SK-N-SH (cell line): ENCODE measurements at regions not wholly inside any gene's neighbourhood (a gene's known extent, or its start where the extent isn't known, plus 50 kb on each side); places are given as distances from the start of the nearest gene placed in this dataset.

Experiments
- CTCF ChIA-PET: fragments of 300-600, 350-600 bp; formaldehyde crosslinking; extraction: SDS; loops from one replicate; lab custom pipeline; 2021; lab: Yijun Ruan, JAX
- POLR2A ChIA-PET: fragments of 350-600 bp; sonication (Branson Sonifier 250); formaldehyde crosslinking; extraction: SDS; loops from one replicate; lab custom pipeline; 2020; ENCODE audit warnings: antibody characterized with exemption, inconsistent platforms; lab: Yijun Ruan, JAX
- DNase-seq: peaks from one replicate; pipeline ENCODE4 v3.0.0; 2012
- H2AFZ ChIP-seq: fragments of 200-600 bp; sonication (generic); 2 replicates; pipeline ENCODE4 v1.8.1; 2016; ENCODE audit warnings: antibody characterized with exemption, mild to moderate bottlenecking, low read depth
- H3F3A ChIP-seq: fragments of 200-600 bp; sonication (generic); replicated peaks from 2 replicates; pipeline ENCODE3; 2016; ENCODE audit warnings: antibody characterized with exemption, mild to moderate bottlenecking; ENCODE audit not compliant: insufficient read depth
- H3K27ac ChIP-seq, 2 experiments: fragments of 200-500 bp in 1 of 2; fragments of 200-600 bp in 1 of 2; sonication (Bioruptor generic) in 1 of 2; sonication (generic), shearing (Covaris generic) in 1 of 2; 2 replicates each; pipeline versions ENCODE4 v1.5.1 to v1.6.1; 2014 to 2016; ENCODE audit warnings: low read depth in 2 of 2, inconsistent platforms in 1 of 2, low read length in 1 of 2, mild to moderate bottlenecking in 1 of 2, mixed read lengths in 1 of 2
- H3K27me3 ChIP-seq: fragments of 200-600 bp; sonication (generic), shearing (Covaris generic); 2 replicates; pipeline ENCODE4 v1.6.1; 2016; ENCODE audit warnings: mixed run types; ENCODE audit not compliant: insufficient read depth
- H3K36me3 ChIP-seq, 2 experiments: fragments of 200-500 bp in 1 of 2; fragments of 200-600 bp in 1 of 2; sonication (Bioruptor generic) in 1 of 2; sonication (generic) in 1 of 2; replicated peaks in 1 of 2; 2 replicates each; pipeline versions ENCODE3 to v1.5.1; 2014 to 2016; ENCODE audit warnings: low read length in 1 of 2, mild to moderate bottlenecking in 1 of 2; ENCODE audit not compliant: insufficient read depth in 2 of 2, control insufficient read depth in 1 of 2
- H3K4me1 ChIP-seq, 2 experiments: fragments of 200-500 bp in 1 of 2; fragments of 200-600 bp in 1 of 2; sonication (Bioruptor generic) in 1 of 2; sonication (generic), shearing (Covaris generic) in 1 of 2; 2 replicates each; pipeline versions ENCODE4 v1.5.1 to v1.6.1; 2014 to 2016; ENCODE audit warnings: low read depth in 1 of 2, low read length in 1 of 2, mixed run types in 1 of 2; ENCODE audit not compliant: insufficient read depth in 2 of 2, control insufficient read depth in 1 of 2
- H3K4me2 ChIP-seq: fragments of 200-600 bp; sonication (generic), shearing (Covaris generic); 2 replicates; pipeline ENCODE4 v1.6.1; 2017; ENCODE audit warnings: mixed run types
- H3K4me3 ChIP-seq, 2 experiments: fragments of 200-500 bp in 1 of 2; fragments of 200-600 bp in 1 of 2; sonication (Bioruptor generic) in 1 of 2; sonication (generic), shearing (Covaris generic) in 1 of 2; 2 replicates each; pipeline versions ENCODE4 v1.5.1 to v1.8.1; 2014 to 2016; ENCODE audit warnings: low read depth in 2 of 2, inconsistent platforms in 1 of 2, low read length in 1 of 2, mild to moderate bottlenecking in 1 of 2, mixed read lengths in 1 of 2, moderate library complexity in 1 of 2
- H3K79me2 ChIP-seq: fragments of 200-600 bp; sonication (generic); 2 replicates; pipeline ENCODE4 v1.8.1; 2017; ENCODE audit warnings: mild to moderate bottlenecking; ENCODE audit not compliant: insufficient read depth
- H3K9ac ChIP-seq: fragments of 200-600 bp; sonication (generic); 2 replicates; pipeline ENCODE4 v1.6.1; 2017; ENCODE audit warnings: mixed run types
- H3K9me2 ChIP-seq: fragments of 200-600 bp; sonication (generic); 2 replicates; pipeline ENCODE4 v1.6.1; 2017; ENCODE audit warnings: mixed run types
- H3K9me3 ChIP-seq: fragments of 200-600 bp; sonication (generic); 2 replicates; pipeline ENCODE4 v1.6.1; 2017; ENCODE audit warnings: mixed run types, mild to moderate bottlenecking, moderate library complexity
- H4K20me1 ChIP-seq: fragments of 200-600 bp; sonication (generic); 2 replicates; pipeline ENCODE4 v1.6.1; 2017; ENCODE audit warnings: mild to moderate bottlenecking, mixed run types; ENCODE audit not compliant: insufficient read depth
- CHD2 ChIP-seq: fragments of 150-350 bp; IDR thresholded peaks from 2 replicates; pipeline ENCODE4 v1.6.1; 2018; ENCODE audit warnings: low read length; ENCODE audit not compliant: partially characterized antibody
- ELF1 ChIP-seq: IDR thresholded peaks from 2 replicates; pipeline ENCODE4 v1.4.0; 2012
- EZH2phosphoT487 ChIP-seq: fragments of 200-600 bp; sonication (generic); IDR thresholded peaks from 2 replicates; pipeline ENCODE4 v1.6.1; 2017; ENCODE audit warnings: low read depth, mixed run types, mild to moderate bottlenecking, antibody characterized with exemption, moderate library complexity, borderline replicate concordance
- FOSL2 ChIP-seq: IDR thresholded peaks from 2 replicates; pipeline ENCODE4 v1.4.0; 2012; ENCODE audit warnings: low read depth, mild to moderate bottlenecking, moderate library complexity, borderline replicate concordance
- FOXJ3 ChIP-seq: sonication (generic); formaldehyde crosslinking; IDR thresholded peaks from 2 replicates; pipeline ENCODE4 v1.5.1; 2020; ENCODE audit warnings: mild to moderate bottlenecking, missing genetic modification reagents
- GABPA ChIP-seq: IDR thresholded peaks from 2 replicates; pipeline ENCODE4 v1.4.0; 2012; ENCODE audit warnings: low read depth, mild to moderate bottlenecking
- JUND ChIP-seq: IDR thresholded peaks from 2 replicates; pipeline ENCODE4 v1.4.0; 2012
- MXI1 ChIP-seq: IDR thresholded peaks from 2 replicates; pipeline ENCODE4 v1.6.1; 2012; ENCODE audit warnings: mild to moderate bottlenecking, low read depth, low read length, improper control_type of control experiment
- NFIC ChIP-seq: IDR thresholded peaks from 2 replicates; pipeline ENCODE4 v1.4.0; 2012; ENCODE audit warnings: borderline replicate concordance
- NRF1 ChIP-seq: IDR thresholded peaks from 2 replicates; pipeline ENCODE4 v1.6.1; 2012; ENCODE audit warnings: low read depth, mild to moderate bottlenecking, low read length
- POLR2AphosphoS5 ChIP-seq: IDR thresholded peaks from 2 replicates; pipeline ENCODE4 v1.6.1; 2012; ENCODE audit warnings: low read depth, low read length
- RAD21 ChIP-seq: IDR thresholded peaks from 2 replicates; pipeline ENCODE4 v1.6.1; 2012; ENCODE audit warnings: mild to moderate bottlenecking, low read length
- RCOR1 ChIP-seq: fragments of 150-350 bp; IDR thresholded peaks from 2 replicates; pipeline ENCODE4 v1.6.1; 2017; ENCODE audit warnings: antibody characterized with exemption, low read length
- RFX5 ChIP-seq: IDR thresholded peaks from 2 replicates; pipeline ENCODE4 v1.6.1; 2012; ENCODE audit warnings: mild to moderate bottlenecking, improper control_type of control experiment, low read length
- SIN3A ChIP-seq: IDR thresholded peaks from 2 replicates; pipeline ENCODE4 v1.6.1; 2012; ENCODE audit warnings: low read depth, mild to moderate bottlenecking, low read length, moderate library complexity, borderline replicate concordance
- TCF12 ChIP-seq: IDR thresholded peaks from 2 replicates; pipeline ENCODE4 v1.4.0; 2012
- TEAD4 ChIP-seq: IDR thresholded peaks from 2 replicates; pipeline ENCODE4 v1.4.0; 2012; ENCODE audit warnings: mild to moderate bottlenecking, borderline replicate concordance; ENCODE audit not compliant: insufficient read depth
- WGBS: methylation state at CpG from one replicate; pipeline ENCODE4 v1.1.6; 2017; ENCODE audit warnings: low lambda C conversion rate; 5-methylcytosine and 5-hydroxymethylcytosine counted together
- TF ChIP-seq, protein P1 (sequence below): IDR thresholded peaks from 2 replicates; pipeline ENCODE4 v1.4.0; 2012; ENCODE audit warnings: low read depth, borderline replicate concordance
- TF ChIP-seq, protein P2 (sequence below): fragments of 200-600 bp; sonication (generic); IDR thresholded peaks from 2 replicates; pipeline ENCODE4 v1.6.1; 2017; ENCODE audit warnings: antibody characterized with exemption, mild to moderate bottlenecking, moderate library complexity
- TF ChIP-seq, protein P3 (sequence below): IDR thresholded peaks from 2 replicates; pipeline ENCODE4 v1.4.0; 2012; ENCODE audit warnings: low read depth
- TF ChIP-seq, protein P4 (sequence below): fragments of 150-350 bp; IDR thresholded peaks from 2 replicates; pipeline ENCODE4 v1.6.1; 2016; ENCODE audit warnings: mild to moderate bottlenecking, low read depth, low read length

DNA sequence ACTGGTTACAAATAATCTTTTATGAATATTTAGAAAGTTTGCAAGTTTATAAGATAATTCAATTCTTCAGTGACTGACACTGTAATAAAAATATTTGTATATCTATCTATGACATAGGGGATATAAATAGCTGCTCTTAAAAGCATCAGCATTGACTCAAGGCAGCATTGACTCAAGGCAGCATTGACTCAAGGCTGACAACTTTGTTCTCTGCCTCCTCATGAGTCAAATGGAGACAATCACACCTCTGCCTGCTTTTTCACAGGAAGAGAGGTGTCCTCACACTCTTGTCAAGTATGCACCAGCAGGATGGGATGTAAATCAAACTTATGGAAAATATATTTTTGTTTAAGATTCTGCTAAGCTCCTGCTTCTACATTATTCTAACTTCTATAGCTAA, 1173.1 kb downstream of the NSUN3 start (continued):
- TF ChIP-seq, protein P1, sequence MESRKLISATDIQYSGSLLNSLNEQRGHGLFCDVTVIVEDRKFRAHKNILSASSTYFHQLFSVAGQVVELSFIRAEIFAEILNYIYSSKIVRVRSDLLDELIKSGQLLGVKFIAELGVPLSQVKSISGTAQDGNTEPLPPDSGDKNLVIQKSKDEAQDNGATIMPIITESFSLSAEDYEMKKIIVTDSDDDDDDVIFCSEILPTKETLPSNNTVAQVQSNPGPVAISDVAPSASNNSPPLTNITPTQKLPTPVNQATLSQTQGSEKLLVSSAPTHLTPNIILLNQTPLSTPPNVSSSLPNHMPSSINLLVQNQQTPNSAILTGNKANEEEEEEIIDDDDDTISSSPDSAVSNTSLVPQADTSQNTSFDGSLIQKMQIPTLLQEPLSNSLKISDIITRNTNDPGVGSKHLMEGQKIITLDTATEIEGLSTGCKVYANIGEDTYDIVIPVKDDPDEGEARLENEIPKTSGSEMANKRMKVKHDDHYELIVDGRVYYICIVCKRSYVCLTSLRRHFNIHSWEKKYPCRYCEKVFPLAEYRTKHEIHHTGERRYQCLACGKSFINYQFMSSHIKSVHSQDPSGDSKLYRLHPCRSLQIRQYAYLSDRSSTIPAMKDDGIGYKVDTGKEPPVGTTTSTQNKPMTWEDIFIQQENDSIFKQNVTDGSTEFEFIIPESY, result no peak
- TF ChIP-seq JUND (no peak), TEAD4 (no peak), FOXJ3 (CRISPR knock-in tag) (no peak), TCF12 (no peak), MXI1 (no peak), GABPA (no peak), ELF1 (no peak)
- TF ChIP-seq, protein P2, sequence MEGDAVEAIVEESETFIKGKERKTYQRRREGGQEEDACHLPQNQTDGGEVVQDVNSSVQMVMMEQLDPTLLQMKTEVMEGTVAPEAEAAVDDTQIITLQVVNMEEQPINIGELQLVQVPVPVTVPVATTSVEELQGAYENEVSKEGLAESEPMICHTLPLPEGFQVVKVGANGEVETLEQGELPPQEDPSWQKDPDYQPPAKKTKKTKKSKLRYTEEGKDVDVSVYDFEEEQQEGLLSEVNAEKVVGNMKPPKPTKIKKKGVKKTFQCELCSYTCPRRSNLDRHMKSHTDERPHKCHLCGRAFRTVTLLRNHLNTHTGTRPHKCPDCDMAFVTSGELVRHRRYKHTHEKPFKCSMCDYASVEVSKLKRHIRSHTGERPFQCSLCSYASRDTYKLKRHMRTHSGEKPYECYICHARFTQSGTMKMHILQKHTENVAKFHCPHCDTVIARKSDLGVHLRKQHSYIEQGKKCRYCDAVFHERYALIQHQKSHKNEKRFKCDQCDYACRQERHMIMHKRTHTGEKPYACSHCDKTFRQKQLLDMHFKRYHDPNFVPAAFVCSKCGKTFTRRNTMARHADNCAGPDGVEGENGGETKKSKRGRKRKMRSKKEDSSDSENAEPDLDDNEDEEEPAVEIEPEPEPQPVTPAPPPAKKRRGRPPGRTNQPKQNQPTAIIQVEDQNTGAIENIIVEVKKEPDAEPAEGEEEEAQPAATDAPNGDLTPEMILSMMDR, result no peak

DNA sequence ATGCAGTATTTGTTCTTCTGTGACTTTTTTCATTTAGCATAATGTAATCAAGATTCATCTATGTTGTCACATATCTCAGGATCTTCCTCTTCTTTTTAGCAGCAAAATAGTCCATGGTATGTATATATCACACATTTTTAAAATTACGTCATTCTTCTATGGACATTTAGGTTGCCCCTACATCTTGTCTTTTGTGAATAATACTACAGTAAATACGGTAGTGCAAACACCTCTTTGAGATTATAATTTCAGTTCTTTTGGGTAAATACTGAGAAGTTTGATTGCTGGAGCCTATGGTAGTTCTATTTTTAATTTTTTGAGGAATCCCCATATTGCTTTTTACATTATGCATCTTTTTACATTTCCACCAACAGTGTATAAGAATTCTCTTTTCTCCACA, 1174.9 kb downstream of the NSUN3 start:
- H3K4me1 ChIP-seq, result no peaks in the 10 kb centered on the region
- CTCF ChIA-PET, result no interaction called here
- WGBS, result 19% methylated on average over 2 of the region's 2 CpGs
- no peaks in the 10 kb centered on the region for H3K36me3 ChIP-seq
- H3K79me2 ChIP-seq, result no peaks in the 10 kb centered on the region
- no peak overlapping the region for H3K4me2 ChIP-seq
- no peak overlapping the region for H3K9ac ChIP-seq
- H3K9me3 ChIP-seq, result no peaks in the 10 kb centered on the region
- no peaks in the 10 kb centered on the region for H3K9me2 ChIP-seq
- H2AFZ ChIP-seq, result no peak overlapping the region
- H4K20me1 ChIP-seq, result no peaks in the 10 kb centered on the region
- POLR2A ChIA-PET, result no interaction called here
- no peak overlapping the region for H3K27ac ChIP-seq
- DNase-seq, result no peak
- no peaks in the 10 kb centered on the region for H3K27me3 ChIP-seq
- TF ChIP-seq, protein P2, result no peak
- TF ChIP-seq NFIC, result no peak
- TF ChIP-seq, protein P3, sequence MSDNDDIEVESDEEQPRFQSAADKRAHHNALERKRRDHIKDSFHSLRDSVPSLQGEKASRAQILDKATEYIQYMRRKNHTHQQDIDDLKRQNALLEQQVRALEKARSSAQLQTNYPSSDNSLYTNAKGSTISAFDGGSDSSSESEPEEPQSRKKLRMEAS, result no peak
- TF ChIP-seq NRF1, result no peak
- TF ChIP-seq, protein P4, sequence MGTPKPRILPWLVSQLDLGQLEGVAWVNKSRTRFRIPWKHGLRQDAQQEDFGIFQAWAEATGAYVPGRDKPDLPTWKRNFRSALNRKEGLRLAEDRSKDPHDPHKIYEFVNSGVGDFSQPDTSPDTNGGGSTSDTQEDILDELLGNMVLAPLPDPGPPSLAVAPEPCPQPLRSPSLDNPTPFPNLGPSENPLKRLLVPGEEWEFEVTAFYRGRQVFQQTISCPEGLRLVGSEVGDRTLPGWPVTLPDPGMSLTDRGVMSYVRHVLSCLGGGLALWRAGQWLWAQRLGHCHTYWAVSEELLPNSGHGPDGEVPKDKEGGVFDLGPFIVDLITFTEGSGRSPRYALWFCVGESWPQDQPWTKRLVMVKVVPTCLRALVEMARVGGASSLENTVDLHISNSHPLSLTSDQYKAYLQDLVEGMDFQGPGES, result no peak
- TF ChIP-seq FOSL2, result no peak
- TF ChIP-seq GABPA, result no peak
- no peak for TF ChIP-seq CHD2
- TF ChIP-seq POLR2AphosphoS5, result no peak
- TF ChIP-seq RFX5, result no peak
- no peak for TF ChIP-seq RAD21
- TF ChIP-seq RCOR1, result no peak
- no peak for TF ChIP-seq EZH2phosphoT487
- no peak for TF ChIP-seq SIN3A
- no peak for TF ChIP-seq ELF1
- TF ChIP-seq, all 33 proteins: peak for 0
- Histone ChIP-seq H3K4me3 (no peak overlapping the region), H3F3A (no peaks in the 10 kb centered on the region)
